HEK293 (cell line): ENCODE measurements at regions not wholly inside any gene's neighbourhood (a gene's known extent, or its start where the extent isn't known, plus 50 kb on each side); places are given as distances from the start of the nearest gene placed in this dataset.

Source experiments
- CTCF ChIA-PET: fragments of 350-600 bp; formaldehyde crosslinking; extraction: SDS; loops from one replicate; lab custom pipeline; 2021; ENCODE audit warnings: antibody characterized with exemption; lab: Yijun Ruan, JAX
- POLR2A ChIA-PET: fragments of 300-600 bp; formaldehyde crosslinking; extraction: SDS; loops from one replicate; lab custom pipeline; 2020; ENCODE audit warnings: antibody characterized with exemption, inconsistent platforms; lab: Yijun Ruan, JAX
- H3K27ac ChIP-seq: fragments of 200-500 bp; sonication (Bioruptor generic); 2 replicates; pipeline ENCODE4 v1.5.1; 2014; ENCODE audit warnings: low read depth, low read length, control low read depth, inconsistent platforms; ENCODE audit errors: extremely low read depth
- H3K36me3 ChIP-seq, 2 experiments: fragments of 200-500 bp in 1 of 2; sonication (Bioruptor generic) in 1 of 2; 1 replicate in 1 of 2; 2 replicates in 1 of 2; pipeline ENCODE4 v1.5.1; 2014 to 2017; ENCODE audit warnings: inconsistent platforms in 2 of 2, low read length in 2 of 2; ENCODE audit not compliant: control insufficient read depth in 2 of 2, insufficient read depth in 1 of 2
- H3K4me1 ChIP-seq: fragments of 200-500 bp; sonication (Bioruptor generic); 2 replicates; pipeline ENCODE4 v1.5.1; 2014; ENCODE audit warnings: mild to moderate bottlenecking, low read length, inconsistent platforms; ENCODE audit not compliant: control insufficient read depth, insufficient read depth
- H3K4me3 ChIP-seq: 2 replicates; pipeline ENCODE4 v1.5.1; 2011; ENCODE audit warnings: low read depth, mild to moderate bottlenecking, control low read depth, low read length, moderate library complexity
- H3K9me3 ChIP-seq: fragments of 200-500 bp; sonication (Bioruptor generic); 2 replicates; pipeline ENCODE4 v1.5.1; 2014; ENCODE audit warnings: low read depth, low read length, inconsistent platforms; ENCODE audit not compliant: control insufficient read depth, insufficient read depth
- FEZF1 ChIP-seq: fragments of 450-650 bp; formaldehyde crosslinking; IDR thresholded peaks from 2 replicates; pipeline ENCODE4 v1.5.1; 2016; ENCODE audit warnings: missing biosample characterization, missing genetic modification characterization
- GLIS2 ChIP-seq: fragments of 450-650 bp; formaldehyde crosslinking; IDR thresholded peaks from 2 replicates; pipeline ENCODE4 v1.5.1; 2016; ENCODE audit warnings: missing biosample characterization, missing genetic modification characterization
- SP2 ChIP-seq: fragments of 450-650 bp; formaldehyde crosslinking; IDR thresholded peaks from 2 replicates; pipeline ENCODE4 v1.5.1; 2016; ENCODE audit warnings: missing biosample characterization, missing genetic modification characterization
- ZNF146 ChIP-seq: fragments of 450-650 bp; formaldehyde crosslinking; IDR thresholded peaks from 2 replicates; pipeline ENCODE4 v1.5.1; 2016; ENCODE audit warnings: missing biosample characterization, missing genetic modification characterization
- ZNF157 ChIP-seq: fragments of 450-650 bp; formaldehyde crosslinking; IDR thresholded peaks from 2 replicates; pipeline ENCODE4 v1.5.1; 2016; ENCODE audit warnings: missing biosample characterization, missing genetic modification characterization
- ZNF335 ChIP-seq: fragments of 450-650 bp; formaldehyde crosslinking; conservative IDR thresholded peaks from 2 replicates; pipeline ENCODE4 v1.5.1; 2016; ENCODE audit warnings: missing biosample characterization, missing genetic modification characterization
- ZNF514 ChIP-seq: fragments of 450-650 bp; formaldehyde crosslinking; IDR thresholded peaks from 2 replicates; pipeline ENCODE4 v1.5.1; 2016; ENCODE audit warnings: missing biosample characterization, missing genetic modification characterization
- ZNF624 ChIP-seq: fragments of 450-650 bp; formaldehyde crosslinking; IDR thresholded peaks from 2 replicates; pipeline ENCODE4 v1.5.1; 2017; ENCODE audit warnings: missing biosample characterization, missing genetic modification characterization
- ZNF639 ChIP-seq: fragments of 450-650 bp; formaldehyde crosslinking; IDR thresholded peaks from 2 replicates; pipeline ENCODE4 v1.5.1; 2016; ENCODE audit warnings: missing biosample characterization, missing genetic modification characterization
- TF ChIP-seq, protein P1 (sequence below): fragments of 450-650 bp; formaldehyde crosslinking; IDR thresholded peaks from 2 replicates; pipeline ENCODE4 v1.5.1; 2016; ENCODE audit warnings: missing biosample characterization, missing genetic modification characterization
- TF ChIP-seq, protein P2 (sequence below): fragments of 450-650 bp; formaldehyde crosslinking; IDR thresholded peaks from 2 replicates; pipeline ENCODE4 v1.5.1; 2017; ENCODE audit warnings: missing biosample characterization, missing genetic modification characterization
- TF ChIP-seq, protein P3 (sequence below): fragments of 450-650 bp; formaldehyde crosslinking; IDR thresholded peaks from 2 replicates; pipeline ENCODE4 v1.5.1; 2016; ENCODE audit warnings: missing biosample characterization, missing genetic modification characterization
- TF ChIP-seq, protein P4 (sequence below): fragments of 450-650 bp; formaldehyde crosslinking; IDR thresholded peaks from 2 replicates; pipeline ENCODE4 v1.5.1; 2016; ENCODE audit warnings: missing biosample characterization, missing genetic modification characterization

DNA sequence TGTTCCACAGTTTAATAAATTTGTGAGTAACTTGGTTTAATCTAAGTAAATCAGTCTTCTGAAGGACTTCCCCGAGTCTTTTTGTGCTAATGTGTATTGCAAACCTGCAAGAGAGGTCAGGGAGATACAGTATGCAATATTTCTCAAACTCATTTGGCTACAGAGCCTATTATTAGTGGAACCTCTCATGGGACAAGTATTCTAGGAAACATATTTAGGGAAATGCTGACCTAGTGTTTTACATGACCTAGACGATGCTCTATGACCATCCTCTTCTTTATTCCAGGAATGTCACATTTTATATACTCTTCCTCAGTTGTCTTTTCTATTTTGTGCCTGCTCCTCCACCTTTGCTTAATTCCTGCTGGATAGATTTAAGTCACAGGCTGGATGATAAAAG lies 327.8 kb upstream of the TBC1D5 start:
- TF ChIP-seq ZNF146 (no peak), FEZF1 (no peak), ZNF639 (no peak)
- TF ChIP-seq, protein P1, sequence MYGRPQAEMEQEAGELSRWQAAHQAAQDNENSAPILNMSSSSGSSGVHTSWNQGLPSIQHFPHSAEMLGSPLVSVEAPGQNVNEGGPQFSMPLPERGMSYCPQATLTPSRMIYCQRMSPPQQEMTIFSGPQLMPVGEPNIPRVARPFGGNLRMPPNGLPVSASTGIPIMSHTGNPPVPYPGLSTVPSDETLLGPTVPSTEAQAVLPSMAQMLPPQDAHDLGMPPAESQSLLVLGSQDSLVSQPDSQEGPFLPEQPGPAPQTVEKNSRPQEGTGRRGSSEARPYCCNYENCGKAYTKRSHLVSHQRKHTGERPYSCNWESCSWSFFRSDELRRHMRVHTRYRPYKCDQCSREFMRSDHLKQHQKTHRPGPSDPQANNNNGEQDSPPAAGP (tag by site-specific recombination), result no peak
- no peak overlapping the region for H3K4me3 ChIP-seq
- H3K36me3 ChIP-seq, result no peaks in the 10 kb centered on the region
- ChIA-PET CTCF (no interaction called here), POLR2A (no interaction called here)
- no peaks in the 10 kb centered on the region for H3K4me1 ChIP-seq
- H3K27ac ChIP-seq, result no peak overlapping the region
- H3K9me3 ChIP-seq, result no peaks in the 10 kb centered on the region

DNA sequence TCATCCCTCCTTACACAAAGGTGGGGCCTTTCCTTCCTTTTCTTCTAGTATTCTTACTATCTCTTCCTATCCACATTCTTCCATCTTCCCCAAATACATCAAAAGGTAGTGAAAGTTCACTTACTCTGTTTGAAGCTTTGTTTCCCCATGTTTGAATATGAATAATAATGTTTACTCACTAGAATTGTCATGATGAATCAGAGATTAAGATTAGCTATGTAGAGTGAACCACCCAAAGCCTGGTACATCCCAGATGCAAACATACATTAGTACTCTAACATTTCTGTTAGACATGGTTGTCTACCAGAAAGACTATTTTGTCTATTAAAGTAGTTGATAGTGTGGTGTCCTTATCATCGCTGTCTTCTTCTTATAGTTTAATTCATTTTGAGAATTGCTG lies 327.1 kb upstream of the TBC1D5 start:
- H3K4me3 ChIP-seq, result no peak overlapping the region
- H3K9me3 ChIP-seq, result no peaks in the 10 kb centered on the region
- no peaks in the 10 kb centered on the region for H3K4me1 ChIP-seq
- no peak overlapping the region for H3K27ac ChIP-seq
- ChIA-PET POLR2A (no interaction called here), CTCF (no interaction called here)
- no peaks in the 10 kb centered on the region for H3K36me3 ChIP-seq
- TF ChIP-seq ZNF157 (tag by site-specific recombination), result no peak
- no peak for TF ChIP-seq ZNF514 (tag by site-specific recombination)
- TF ChIP-seq, protein P2, sequence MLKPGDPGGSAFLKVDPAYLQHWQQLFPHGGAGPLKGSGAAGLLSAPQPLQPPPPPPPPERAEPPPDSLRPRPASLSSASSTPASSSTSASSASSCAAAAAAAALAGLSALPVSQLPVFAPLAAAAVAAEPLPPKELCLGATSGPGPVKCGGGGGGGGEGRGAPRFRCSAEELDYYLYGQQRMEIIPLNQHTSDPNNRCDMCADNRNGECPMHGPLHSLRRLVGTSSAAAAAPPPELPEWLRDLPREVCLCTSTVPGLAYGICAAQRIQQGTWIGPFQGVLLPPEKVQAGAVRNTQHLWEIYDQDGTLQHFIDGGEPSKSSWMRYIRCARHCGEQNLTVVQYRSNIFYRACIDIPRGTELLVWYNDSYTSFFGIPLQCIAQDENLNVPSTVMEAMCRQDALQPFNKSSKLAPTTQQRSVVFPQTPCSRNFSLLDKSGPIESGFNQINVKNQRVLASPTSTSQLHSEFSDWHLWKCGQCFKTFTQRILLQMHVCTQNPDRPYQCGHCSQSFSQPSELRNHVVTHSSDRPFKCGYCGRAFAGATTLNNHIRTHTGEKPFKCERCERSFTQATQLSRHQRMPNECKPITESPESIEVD (tag by site-specific recombination), result no peak
- TF ChIP-seq, protein P3, sequence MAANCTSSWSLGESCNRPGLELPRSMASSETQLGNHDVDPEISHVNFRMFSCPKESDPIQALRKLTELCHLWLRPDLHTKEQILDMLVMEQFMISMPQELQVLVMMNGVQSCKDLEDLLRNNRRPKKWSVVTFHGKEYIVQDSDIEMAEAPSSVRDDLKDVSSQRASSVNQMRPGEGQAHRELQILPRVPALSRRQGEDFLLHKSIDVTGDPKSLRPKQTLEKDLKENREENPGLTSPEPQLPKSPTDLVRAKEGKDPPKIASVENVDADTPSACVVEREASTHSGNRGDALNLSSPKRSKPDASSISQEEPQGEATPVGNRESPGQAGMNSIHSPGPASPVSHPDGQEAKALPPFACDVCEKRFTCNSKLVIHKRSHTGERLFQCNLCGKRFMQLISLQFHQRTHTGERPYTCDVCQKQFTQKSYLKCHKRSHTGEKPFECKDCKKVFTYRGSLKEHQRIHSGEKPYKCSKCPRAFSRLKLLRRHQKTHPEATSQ (tag by site-specific recombination), result no peak
- no peak for TF ChIP-seq GLIS2 (tag by site-specific recombination)
- no peak for TF ChIP-seq ZNF335 (tag by site-specific recombination)
- no peak for TF ChIP-seq ZNF624 (tag by site-specific recombination)
- TF ChIP-seq SP2, result no peak
- TF ChIP-seq, protein P4, sequence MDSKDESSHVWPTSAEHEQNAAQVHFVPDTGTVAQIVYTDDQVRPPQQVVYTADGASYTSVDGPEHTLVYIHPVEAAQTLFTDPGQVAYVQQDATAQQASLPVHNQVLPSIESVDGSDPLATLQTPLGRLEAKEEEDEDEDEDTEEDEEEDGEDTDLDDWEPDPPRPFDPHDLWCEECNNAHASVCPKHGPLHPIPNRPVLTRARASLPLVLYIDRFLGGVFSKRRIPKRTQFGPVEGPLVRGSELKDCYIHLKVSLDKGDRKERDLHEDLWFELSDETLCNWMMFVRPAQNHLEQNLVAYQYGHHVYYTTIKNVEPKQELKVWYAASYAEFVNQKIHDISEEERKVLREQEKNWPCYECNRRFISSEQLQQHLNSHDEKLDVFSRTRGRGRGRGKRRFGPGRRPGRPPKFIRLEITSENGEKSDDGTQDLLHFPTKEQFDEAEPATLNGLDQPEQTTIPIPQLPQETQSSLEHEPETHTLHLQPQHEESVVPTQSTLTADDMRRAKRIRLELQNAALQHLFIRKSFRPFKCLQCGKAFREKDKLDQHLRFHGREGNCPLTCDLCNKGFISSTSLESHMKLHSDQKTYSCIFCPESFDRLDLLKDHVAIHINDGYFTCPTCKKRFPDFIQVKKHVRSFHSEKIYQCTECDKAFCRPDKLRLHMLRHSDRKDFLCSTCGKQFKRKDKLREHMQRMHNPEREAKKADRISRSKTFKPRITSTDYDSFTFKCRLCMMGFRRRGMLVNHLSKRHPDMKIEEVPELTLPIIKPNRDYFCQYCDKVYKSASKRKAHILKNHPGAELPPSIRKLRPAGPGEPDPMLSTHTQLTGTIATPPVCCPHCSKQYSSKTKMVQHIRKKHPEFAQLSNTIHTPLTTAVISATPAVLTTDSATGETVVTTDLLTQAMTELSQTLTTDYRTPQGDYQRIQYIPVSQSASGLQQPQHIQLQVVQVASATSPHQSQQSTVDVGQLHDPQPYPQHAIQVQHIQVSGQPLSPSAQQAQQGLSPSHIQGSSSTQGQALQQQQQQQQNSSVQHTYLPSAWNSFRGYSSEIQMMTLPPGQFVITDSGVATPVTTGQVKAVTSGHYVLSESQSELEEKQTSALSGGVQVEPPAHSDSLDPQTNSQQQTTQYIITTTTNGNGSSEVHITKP (tag by site-specific recombination), result no peak
